ENCODE measurements at regions not wholly inside any gene's neighbourhood (a gene's known extent, or its start where the extent isn't known, plus 50 kb on each side); places are given as distances from the start of the nearest gene placed in this dataset.

GRCh38 chr2:37837628-37838328 lies 87.3 kb upstream of the RMDN2 start:
- 87 to 89% methylated on average over 5 to 6 of the region's 6 CpGs for WGBS, 2 experiments (ENCODE audit: insufficient coverage in 1 of 2, insufficient read length in 1 of 2)
- no peak overlapping the region for H3K27ac ChIP-seq (ENCODE audit: low read depth, low read length)
- no peaks in the 10 kb centered on the region for H3K36me3 ChIP-seq (ENCODE audit: control insufficient read depth, insufficient read depth, low read length)
- H3K9me3 ChIP-seq (ENCODE audit: control insufficient read depth, low read length), result no peaks in the 10 kb centered on the region
- peaks cover 3% of the 10 kb centered on the region for H3K27me3 Mint-ChIP-seq (ENCODE audit: insufficient read depth)
- H3K4me3 ChIP-seq (ENCODE audit: low read length), result no peak overlapping the region
- peaks cover 6% of the 10 kb centered on the region for H3K27me3 ChIP-seq (ENCODE audit: control insufficient read depth, insufficient read depth, low read length, poor library complexity, severe bottlenecking)
- no peaks in the 10 kb centered on the region for H3K36me3 Mint-ChIP-seq (ENCODE audit: low read depth)
- DNase-seq, result peak; percentile 63
- H3K9me3 Mint-ChIP-seq, result no peaks in the 10 kb centered on the region
- no peak overlapping the region for H3K4me3 Mint-ChIP-seq
- TF ChIP-seq, protein P1, sequence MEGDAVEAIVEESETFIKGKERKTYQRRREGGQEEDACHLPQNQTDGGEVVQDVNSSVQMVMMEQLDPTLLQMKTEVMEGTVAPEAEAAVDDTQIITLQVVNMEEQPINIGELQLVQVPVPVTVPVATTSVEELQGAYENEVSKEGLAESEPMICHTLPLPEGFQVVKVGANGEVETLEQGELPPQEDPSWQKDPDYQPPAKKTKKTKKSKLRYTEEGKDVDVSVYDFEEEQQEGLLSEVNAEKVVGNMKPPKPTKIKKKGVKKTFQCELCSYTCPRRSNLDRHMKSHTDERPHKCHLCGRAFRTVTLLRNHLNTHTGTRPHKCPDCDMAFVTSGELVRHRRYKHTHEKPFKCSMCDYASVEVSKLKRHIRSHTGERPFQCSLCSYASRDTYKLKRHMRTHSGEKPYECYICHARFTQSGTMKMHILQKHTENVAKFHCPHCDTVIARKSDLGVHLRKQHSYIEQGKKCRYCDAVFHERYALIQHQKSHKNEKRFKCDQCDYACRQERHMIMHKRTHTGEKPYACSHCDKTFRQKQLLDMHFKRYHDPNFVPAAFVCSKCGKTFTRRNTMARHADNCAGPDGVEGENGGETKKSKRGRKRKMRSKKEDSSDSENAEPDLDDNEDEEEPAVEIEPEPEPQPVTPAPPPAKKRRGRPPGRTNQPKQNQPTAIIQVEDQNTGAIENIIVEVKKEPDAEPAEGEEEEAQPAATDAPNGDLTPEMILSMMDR (conservative IDR thresholded peaks at IDR 0.05), result no peak
- no peak overlapping the region for H3K27ac Mint-ChIP-seq
- H3K4me1 ChIP-seq (ENCODE audit: control insufficient read depth, insufficient read depth, low read length), result peaks cover 11% of the 10 kb centered on the region
- peaks cover 21% of the 10 kb centered on the region for H3K4me1 Mint-ChIP-seq
- H3K9ac ChIP-seq (ENCODE audit: extremely low read depth, low read length, poor library complexity, severe bottlenecking), result no peak overlapping the region

GRCh38 chr2:37838541-37839167 lies 86.4 kb upstream of the RMDN2 start:
- no peaks in the 10 kb centered on the region for H3K9me3 Mint-ChIP-seq
- DNase-seq, result no peak
- H3K27ac Mint-ChIP-seq, result no peak overlapping the region
- no peak overlapping the region for H3K27ac ChIP-seq (ENCODE audit: low read depth, low read length)
- no peak overlapping the region for H3K4me3 ChIP-seq (ENCODE audit: low read length)
- no peak overlapping the region for H3K4me3 Mint-ChIP-seq
- H3K27me3 Mint-ChIP-seq (ENCODE audit: insufficient read depth), result peaks cover 3% of the 10 kb centered on the region
- no peak overlapping the region for H3K9ac ChIP-seq (ENCODE audit: extremely low read depth, low read length, poor library complexity, severe bottlenecking)
- peaks cover 6% of the 10 kb centered on the region for H3K27me3 ChIP-seq (ENCODE audit: control insufficient read depth, insufficient read depth, low read length, poor library complexity, severe bottlenecking)
- 94 to 96% methylated on average over 3 to 7 of the region's 7 CpGs for WGBS, 2 experiments (ENCODE audit: insufficient coverage in 1 of 2, insufficient read length in 1 of 2)
- TF ChIP-seq, protein P1 (conservative IDR thresholded peaks at IDR 0.05), result no peak
- no peaks in the 10 kb centered on the region for H3K9me3 ChIP-seq (ENCODE audit: control insufficient read depth, low read length)
- H3K4me1 Mint-ChIP-seq, result peaks cover 20% of the 10 kb centered on the region
- H3K36me3 Mint-ChIP-seq (ENCODE audit: low read depth), result no peaks in the 10 kb centered on the region
- H3K4me1 ChIP-seq (ENCODE audit: control insufficient read depth, insufficient read depth, low read length), result peaks cover 11% of the 10 kb centered on the region
- H3K36me3 ChIP-seq (ENCODE audit: control insufficient read depth, insufficient read depth, low read length), result no peaks in the 10 kb centered on the region

DNA sequence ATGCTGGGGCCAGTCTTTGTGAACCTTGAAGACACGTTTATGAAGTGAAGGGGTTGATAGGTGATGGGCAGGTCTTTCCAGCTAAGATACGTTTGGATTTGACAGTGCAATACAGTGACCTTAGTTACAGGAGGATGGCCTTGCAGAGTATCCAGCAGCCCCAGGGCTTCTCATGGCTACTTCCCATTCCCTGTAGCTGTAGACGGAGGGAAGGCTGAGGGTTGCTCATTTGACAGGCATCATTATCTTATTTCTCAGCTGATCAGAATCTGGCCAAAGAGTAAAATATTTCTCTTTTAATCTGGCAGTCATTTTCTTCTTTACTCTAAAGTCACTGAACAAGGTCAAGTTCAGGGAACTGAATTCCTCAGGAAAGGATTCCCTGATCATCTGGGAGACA lies 85.1 kb upstream of the RMDN2 start:
- 67 to 94% methylated on average over 1 to 3 of the region's 3 CpGs for WGBS, 2 experiments (ENCODE audit: insufficient coverage in 1 of 2, insufficient read length in 1 of 2)
- H3K9me3 Mint-ChIP-seq, result no peaks in the 10 kb centered on the region
- TF ChIP-seq, protein P1 (conservative IDR thresholded peaks at IDR 0.05), result no peak
- no peak overlapping the region for H3K4me3 Mint-ChIP-seq
- H3K9me3 ChIP-seq (ENCODE audit: control insufficient read depth, low read length), result no peaks in the 10 kb centered on the region
- peaks cover 3% of the 10 kb centered on the region for H3K27me3 Mint-ChIP-seq (ENCODE audit: insufficient read depth)
- peaks cover 20% of the 10 kb centered on the region for H3K4me1 Mint-ChIP-seq
- no peaks in the 10 kb centered on the region for H3K36me3 Mint-ChIP-seq (ENCODE audit: low read depth)
- H3K27ac ChIP-seq (ENCODE audit: low read depth, low read length), result no peak overlapping the region
- DNase-seq, result no peak
- H3K9ac ChIP-seq (ENCODE audit: extremely low read depth, low read length, poor library complexity, severe bottlenecking), result no peak overlapping the region
- H3K27me3 ChIP-seq (ENCODE audit: control insufficient read depth, insufficient read depth, low read length, poor library complexity, severe bottlenecking), result peaks cover 6% of the 10 kb centered on the region
- peaks cover 11% of the 10 kb centered on the region for H3K4me1 ChIP-seq (ENCODE audit: control insufficient read depth, insufficient read depth, low read length)
- H3K36me3 ChIP-seq (ENCODE audit: control insufficient read depth, insufficient read depth, low read length), result no peaks in the 10 kb centered on the region
- H3K27ac Mint-ChIP-seq, result no peak overlapping the region
- H3K4me3 ChIP-seq (ENCODE audit: low read length), result no peak overlapping the region

Measured in endodermal cell (in vitro differentiated cells).